NCI-H2029 (cell line): ENCODE measurements at regions not wholly inside any gene's neighbourhood (a gene's known extent, or its start where the extent isn't known, plus 50 kb on each side); places are given as distances from the start of the nearest gene placed in this dataset.
"Not testable (repeated sequence)": the region's sequence is repeated elsewhere in the genome, so short reads cannot be mapped to it uniquely, and the experiment has no call there.

Experiments used
- DNase-seq: peaks from one replicate; lab custom pipeline; 2025; lab: John Stamatoyannopoulos, UW

DNA sequence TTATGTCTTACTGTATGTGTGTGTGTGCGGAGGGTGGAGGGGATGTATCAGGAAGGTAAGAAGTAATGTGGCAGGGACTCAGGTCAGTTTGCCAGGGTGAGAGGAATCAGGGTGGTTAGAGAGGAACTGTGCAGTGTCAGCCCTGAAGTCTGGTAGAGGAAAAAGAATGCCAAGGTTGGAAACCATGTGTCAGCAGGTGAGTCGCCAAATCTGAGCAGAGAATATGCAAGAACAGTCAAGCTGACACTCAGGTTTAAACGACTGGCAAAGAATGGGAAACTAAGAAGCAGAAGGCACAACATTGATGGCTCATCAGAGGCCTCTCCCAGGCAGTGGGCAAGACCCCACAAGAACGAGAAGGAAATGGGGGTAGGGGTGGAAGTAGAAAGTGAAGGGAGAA, 107.5 kb upstream of the TBX18 start:
- DNase-seq, result no peak

DNA sequence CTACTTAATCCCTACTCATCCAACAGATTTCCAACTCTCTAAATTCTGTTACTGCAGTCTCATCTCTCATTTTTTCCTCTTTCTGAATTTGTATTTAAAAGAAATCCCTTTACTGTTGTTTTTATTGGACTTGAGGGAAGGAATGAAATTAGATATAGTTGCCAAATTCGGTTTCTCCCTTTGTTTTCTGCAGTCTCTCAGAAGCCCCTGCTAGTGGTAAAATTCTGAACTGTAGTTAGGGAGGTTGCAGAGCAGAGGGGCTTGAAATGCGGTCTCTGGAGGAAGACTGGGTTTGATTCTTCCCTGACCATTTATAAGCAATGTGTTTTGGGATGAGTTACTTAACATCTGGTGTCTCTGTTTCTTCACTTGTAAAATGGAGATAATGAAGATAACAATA, 106.3 kb upstream of the TBX18 start:
- no peak for DNase-seq

DNA sequence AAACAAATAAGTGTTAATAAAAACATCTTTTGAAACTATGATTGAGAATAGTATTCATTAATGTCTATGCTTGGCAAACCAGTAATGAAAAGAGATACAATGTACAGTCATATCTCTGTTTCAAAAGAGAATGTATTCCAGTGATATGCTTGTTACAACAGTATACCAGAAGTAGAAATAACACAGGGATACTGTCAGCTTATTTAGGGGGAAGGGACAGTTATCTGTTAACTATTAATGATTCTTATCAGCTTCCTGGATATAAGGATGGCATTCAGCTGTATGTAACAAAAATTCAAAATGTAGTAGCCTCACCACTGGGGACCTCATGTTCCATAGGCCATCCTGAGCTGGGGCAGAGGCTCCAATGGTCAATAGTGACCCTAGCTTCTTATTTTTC, 103.8 kb upstream of the TBX18 start:
- DNase-seq, result no peak

DNA sequence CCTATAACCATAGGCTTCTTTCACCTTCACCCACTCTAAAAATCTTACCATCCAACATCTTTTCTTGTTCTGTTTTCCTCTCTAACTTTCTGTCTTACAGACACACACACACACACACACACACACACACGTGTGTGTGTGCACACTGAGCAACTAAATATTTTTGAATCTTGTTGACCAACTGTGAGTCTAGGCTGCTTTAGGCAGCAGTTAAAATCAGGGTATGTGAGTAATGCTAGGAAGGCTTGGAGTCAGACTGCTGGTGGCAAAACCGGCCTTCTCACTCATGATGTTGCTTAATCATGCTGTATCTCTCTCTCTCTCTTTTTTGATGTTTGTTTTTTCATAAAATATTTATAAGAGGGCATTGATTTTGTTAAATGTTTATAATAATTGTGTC, 103.1 kb upstream of the TBX18 start:
- no peak for DNase-seq

DNA sequence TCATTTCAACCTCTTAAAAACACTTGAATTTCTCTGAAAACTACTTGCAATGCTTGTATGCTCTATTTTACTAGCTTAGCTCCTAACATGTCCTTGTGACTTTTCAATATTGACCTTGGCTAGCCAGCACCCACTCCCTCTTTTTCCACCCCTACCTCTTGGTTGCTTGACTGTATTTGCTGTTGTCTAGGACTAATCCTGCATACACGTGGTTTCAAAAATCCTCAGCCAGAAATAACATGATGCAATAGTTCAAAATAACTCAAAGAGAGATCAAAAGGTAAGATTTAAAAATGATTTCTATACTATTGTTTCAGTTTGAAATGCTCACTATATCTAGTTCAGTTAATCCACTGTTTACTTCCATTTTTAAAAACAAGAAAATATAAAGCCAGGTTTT, 102.3 kb upstream of the TBX18 start:
- no peak for DNase-seq

DNA sequence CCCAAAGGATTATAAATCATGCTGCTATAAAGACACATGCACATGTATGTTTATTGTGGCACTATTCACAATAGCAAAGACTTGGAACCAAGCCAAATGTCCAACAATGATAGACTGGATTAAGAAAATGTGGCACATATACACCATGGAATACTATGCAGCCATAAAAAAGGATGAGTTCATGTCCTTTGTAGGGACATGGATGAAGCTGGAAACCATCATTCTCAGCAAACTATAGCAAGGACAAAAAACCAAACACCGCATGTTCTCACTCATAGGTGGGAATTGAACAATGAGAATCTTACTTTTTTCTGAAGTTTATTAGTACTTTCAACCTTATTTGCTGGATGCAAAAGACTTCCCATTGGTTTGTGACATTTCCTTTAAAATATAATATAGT, 101.0 kb upstream of the TBX18 start:
- DNase-seq, result not testable (repeated sequence)

DNA sequence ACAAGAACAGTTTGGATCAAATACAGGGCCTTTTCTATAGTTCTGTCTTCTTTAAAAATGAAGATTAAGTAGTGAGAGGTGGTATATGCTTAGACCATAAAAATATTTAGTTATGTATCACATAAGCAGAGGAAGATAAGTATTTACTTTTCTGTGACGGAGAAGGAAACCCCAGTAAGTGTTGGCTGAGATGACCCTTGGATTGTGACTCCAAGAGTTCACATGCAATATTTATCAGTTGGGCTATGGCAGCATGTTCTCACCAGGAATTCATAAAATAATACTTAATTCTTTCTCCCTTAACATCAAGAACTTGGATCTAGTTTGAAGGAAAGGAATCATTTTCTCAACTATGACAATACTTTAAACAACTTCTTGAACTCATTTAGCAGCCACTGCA, 98.4 kb upstream of the TBX18 start:
- no peak for DNase-seq

DNA sequence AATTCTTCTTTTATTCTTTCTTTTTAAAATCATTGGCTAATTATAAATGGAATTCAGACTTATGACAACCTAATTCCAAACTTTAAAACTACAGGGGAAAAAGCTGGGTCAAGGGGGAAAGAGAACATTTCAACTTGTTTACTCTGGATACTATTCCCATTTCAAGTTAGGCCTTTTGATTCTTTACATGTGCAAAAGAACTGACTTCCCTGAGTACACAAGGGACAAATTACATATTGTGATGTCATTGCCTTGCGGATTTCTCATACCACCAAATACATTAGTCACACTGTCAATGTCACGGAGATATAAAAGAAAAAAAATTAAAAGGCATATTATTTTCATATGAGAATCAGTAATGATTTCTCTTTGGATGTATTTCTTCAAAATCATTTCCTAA, 96.5 kb upstream of the TBX18 start:
- DNase-seq, result no peak

DNA sequence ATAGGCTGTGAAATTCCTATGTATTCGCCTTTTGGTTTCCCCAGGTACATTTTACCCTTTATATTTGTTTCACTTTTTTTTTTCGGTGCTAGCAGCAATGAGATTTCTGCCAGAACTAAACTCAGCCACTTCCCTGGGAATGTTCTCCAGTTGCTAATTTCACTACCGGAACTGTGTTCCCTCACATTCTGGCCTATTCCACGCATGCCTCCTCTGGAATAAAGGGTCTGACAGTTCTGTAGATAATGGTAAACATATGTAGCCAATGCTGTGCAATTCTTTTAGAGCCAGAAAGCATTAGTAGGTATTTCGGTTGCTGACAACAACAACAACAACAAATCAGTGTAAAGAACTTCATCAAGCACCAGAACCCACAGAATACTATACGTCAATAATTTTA, 96.1 kb upstream of the TBX18 start:
- DNase-seq, result no peak

DNA sequence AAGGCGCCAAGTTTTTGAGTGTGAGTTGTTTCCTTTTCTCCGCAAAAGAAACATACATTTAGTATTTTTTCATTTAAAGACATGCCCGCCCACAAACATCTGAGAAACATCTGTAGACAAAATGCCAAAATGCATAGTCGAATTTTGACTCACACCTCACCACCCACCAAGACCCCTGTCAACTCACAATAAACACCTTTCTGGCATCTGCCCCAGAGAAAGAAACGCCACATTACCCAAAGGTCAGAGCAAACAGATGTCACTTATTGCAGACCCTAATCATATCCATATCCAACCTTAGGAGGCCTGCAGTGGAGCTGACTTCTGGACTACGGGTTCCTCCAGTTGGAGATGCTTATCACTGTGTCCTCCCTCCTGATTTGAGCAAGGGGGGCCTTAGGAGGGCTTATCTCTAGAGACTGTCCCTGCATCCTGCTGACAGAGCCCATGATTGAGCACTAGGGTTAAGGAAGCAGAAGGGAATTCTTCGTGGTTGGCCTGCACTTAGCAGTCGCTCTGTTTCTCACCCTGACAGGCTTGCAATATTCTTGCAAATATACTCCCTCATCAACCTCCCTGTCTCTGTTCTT, 90.5 kb upstream of the TBX18 start:
- no peak for DNase-seq

DNA sequence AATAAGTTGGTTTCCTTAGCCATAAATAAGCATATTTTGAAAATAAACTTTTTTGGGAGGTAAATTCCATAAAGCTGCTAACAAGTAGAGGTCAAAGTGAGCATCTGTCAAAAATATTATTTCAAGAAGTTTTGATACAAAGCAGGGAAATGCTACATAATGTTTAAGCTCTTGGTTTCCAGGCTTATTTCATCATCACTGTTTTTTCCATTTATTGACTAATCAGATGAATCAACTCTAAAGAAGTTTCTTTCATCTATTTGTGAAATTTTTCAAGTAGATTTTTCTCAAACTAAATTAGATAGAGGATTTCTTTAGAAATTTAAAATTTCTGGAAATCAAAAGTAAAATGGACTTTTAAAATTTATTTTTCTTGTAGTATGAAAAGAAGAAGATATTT, 89.5 kb upstream of the TBX18 start:
- no peak for DNase-seq

DNA sequence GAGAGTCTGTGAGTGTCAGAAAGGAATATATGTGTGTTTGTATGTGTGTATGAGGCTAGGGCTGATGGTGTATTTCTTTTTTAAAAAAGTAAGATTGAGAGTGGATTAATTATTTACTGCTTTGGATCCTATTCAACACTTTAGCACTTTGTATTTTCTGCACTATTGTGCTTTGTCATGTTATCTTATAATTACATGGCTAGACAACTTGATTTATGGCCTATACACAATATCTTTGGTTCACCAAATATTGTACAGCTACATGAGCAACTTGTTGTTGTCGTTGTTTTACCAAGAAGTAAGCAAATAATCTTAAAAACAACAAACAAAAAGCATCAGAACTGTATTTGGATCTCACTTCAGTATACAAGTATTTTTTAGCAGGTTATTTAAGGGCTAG, 84.6 kb upstream of the TBX18 start:
- no peak for DNase-seq

DNA sequence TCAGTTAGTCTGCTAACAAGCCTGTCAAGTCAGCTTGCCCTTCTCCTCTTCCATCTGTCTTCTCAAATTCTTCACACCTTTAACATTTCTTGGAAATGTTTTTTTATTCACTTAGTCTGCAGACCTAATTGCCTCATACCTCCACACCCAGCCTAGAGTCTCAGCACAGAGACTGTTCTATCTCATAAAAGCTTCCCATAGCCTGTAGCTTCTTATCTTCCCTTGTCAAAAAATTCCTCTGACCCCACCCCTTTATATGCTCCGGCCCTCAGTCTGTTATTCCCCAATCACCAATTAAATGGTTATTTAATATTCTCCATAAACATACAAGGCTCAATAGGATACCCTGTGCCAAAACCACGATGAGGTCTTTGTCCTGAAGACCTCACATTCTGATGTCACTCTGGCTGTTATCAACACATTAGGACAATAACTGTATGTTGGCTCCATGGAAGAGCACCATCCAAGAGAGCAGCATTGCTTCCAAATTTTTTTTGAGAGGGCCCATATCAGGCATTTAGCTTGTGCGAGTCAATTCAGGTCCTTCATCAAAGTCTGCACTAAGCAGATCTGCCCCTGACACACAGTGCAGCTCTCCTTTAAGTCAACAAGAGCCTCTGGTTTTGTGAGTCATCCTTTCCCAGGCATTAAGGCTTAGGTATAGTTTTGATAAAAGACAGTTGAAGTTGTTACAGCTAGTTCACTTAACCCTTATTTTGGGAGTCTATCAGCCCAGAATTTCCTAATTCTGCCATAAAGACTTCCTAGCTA, 83.2 kb upstream of the TBX18 start:
- DNase-seq, result no peak

DNA sequence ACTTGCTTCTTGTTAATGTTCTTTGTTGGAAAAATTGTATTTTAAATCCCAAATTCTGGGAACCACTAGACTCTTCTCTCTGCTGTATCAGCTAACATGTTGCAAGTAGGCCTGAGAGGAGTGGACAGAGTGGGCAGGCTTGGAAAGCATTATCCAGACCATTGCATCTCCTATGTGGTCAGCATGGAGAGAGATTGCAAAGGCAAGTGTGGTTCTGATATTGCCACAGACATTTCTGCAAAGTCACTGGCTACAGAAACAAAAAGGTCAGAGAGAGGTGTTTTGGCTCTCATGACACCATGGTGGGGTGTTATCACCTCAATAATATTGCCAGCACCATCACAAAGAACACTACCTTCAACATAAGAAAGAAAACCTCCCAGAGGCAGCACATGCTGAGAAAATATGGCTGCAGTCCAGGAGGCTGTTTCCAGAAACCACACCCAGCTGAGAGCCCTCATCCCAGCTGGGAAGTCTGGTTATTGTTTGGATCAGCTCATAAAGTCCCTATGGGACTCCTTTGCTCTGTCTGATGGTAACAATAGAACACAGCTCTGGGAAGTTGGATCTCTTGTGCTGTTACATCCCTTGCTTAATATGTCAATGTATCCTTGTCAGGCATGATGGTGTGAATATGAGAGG, 78.2 kb upstream of the TBX18 start:
- no peak for DNase-seq

DNA sequence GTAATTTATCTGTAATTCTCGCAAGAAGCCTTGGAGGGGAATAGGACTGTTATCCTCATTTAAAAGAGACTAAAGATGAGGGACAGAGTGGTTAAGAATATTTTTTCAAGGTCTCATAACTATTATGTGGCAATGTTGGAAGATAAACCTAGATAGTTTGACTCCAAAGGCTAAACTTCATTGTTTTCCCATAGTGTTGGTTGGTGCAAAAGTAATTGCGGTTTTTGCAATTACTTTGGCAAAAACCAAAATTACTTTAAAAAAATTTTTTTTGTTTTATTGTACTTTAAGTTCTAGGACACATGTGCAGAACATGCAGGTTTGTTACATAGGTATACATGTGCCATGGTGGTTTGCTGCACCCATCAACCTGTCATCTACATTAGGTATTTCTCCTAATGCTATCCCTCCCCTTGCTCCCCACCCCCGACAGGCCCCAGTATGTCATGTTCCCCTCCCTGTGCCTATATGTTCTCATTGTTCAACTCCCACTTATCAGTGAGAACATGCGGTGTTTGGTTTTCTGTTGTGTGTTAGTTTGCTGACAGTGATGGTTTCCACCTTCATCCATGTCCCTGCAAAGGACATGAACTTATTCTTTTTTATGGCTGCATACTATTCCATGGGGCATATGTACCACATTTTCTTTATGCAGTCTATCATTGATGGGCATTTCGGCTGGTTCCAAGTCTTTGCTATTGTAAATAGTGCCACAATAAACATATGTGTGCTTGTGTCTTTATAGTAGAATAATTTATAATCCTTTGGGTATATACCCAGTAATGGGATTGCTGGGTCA, 72.9 kb upstream of the TBX18 start:
- DNase-seq, result not testable (repeated sequence)

DNA sequence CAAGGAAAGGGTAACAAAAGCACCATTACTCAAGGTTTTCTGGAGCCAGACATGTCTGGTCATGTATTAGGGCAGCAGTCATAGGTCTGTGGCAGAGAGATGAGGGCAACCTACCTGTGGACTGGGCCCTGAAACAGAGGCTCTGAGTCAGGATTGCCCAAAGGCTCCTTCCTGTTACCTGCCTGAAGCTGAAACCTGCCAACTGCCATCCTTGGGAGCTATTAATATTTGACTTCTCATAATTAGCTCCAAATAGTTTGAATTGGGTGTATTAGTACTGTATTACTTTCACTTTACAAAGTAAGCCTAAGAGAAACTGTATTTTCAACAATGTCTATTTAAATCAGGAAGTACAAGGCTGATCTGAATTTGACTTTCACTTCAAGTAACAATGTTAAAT, 72.0 kb upstream of the TBX18 start:
- no peak for DNase-seq

DNA sequence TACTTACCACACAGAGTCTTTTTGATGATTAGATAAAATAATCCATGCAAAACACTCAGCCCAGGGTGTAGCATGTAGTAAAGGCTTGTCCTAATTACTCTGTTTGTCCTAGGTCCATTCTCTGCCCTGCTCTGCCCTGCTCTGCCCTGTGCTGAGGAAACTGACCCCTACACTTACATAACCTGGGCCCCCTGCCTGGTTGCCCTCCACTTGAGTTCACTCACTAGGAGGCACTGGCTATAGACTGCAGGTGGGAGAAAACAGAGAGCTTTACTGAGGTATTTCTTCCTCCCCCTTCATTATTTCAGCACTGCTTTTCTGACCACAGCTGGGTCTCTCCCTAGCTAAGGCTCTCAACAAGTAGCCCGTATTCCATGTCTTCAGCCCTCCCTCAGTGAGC, 70.9 kb upstream of the TBX18 start:
- no peak for DNase-seq

DNA sequence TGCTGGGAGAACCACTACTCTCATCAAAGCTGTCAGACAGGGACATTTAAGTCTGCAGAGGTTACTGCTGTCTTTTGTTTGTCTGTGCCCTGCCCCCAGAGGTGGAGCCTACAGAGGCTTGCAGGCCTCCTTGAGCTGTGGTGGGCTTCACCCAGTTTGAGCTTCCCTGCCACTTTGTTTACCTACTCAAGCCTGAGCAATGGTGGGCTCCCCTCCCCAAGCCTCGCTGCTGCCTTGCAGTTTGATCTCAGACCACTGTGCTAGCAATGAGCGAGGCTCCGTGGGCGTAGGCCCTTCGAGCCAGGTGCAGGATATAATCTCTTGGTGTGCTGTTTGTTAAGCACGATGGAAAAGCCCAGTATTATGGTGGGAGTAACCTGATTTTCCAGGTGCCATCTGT, 67.5 kb upstream of the TBX18 start:
- DNase-seq, result not testable (repeated sequence)

DNA sequence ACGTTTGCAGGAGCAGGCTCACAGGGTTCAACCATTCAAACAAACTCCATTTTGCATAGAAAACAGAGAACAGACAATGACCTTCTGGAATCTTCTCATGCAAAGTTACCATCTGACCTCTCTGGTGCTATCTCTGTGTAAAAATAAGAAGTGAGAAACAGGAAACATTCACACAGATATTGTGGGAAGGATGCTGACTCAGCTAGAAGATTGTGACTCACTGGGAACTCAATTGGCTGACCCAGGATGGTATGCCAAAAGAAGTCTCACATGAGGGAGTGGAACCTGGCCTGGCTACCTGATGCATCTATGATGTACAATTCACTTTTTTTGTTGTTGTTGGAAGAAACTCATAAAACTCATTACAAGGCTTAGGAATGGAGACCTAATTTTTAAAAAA, 61.1 kb upstream of the TBX18 start:
- no peak for DNase-seq

DNA sequence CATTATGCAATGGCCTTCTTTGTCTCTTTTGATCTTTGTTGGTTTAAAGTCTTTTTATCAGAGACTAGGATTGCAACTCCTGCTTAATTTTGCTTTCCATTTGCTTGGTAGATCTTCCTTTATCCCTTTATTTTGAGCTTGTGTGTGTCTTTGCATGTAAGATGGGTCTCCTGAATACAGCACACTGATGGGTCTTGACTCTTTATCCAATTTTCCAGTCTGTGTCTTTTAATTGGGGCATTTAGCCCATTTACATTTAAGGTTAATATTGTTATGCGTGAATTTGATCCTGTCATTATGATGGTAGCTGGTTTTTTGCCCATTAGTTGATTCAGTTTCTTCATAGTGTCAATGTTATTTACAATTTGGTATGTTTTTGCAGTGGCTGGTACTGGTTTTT, 56.9 kb upstream of the TBX18 start:
- not testable (repeated sequence) for DNase-seq

DNA sequence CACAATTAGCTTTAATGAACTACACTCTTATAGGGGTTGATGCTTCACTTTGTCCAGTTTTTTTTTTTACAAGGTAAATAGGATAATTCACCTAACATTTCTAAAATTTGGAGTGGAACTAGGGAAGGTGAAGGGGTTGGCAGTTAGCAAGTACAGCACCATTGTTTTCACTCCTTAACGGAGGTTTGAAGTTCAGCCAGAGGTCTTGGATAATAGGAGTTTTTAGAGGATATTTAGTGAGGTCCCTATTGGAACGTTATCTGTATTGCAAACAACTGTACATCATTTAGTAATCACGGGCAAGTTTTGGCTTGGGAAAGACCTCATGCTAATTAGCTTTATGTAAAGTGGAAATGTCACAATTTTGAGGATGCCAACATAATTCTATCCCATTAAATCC, 52.3 kb upstream of the TBX18 start:
- no peak for DNase-seq

DNA sequence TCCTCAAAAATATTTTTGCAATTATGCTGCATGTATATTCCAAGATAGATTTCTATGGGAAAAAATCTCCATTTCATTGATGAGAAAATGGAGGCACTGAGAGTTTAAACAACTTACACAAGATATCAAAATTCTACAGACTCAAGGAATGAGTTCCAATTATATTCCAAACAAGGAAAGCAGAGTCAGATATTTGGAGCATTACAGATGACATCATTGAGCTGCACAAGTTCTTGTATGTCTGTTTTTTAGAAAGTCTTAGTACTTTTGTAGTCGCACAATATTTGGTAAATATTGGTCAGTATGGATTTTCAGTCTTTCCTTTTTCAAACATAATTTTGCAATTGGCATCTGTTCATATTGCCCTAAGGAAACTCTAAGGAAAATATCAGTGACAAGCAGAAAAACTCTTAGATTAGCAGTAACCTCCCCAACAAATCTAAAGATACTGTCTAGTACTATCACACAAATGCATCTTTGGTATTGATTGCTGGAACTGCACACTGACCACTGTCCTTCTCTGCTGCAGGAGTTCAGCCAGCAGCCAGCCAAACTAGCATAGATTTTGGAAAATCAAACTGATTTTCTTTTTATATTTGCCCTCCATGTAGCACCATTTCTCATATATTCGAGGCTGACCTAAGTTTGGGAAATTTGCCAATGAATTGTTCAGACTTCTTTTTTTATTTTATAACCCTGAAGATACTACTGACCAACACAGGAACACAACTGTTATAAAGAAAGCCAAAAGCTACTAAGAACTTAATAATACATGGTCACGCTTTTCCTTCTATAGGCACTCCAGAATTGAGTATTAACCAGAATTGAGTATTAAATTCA, 51.7 kb upstream of the TBX18 start:
- no peak for DNase-seq
